IMR-90 (cell line): ENCODE measurements at regions not wholly inside any gene's neighbourhood (a gene's known extent, or its start where the extent isn't known, plus 50 kb on each side); places are given as distances from the start of the nearest gene placed in this dataset.

ENCODE experiments used
- CTCF ChIP-seq: conservative IDR thresholded peaks from 2 replicates; pipeline ENCODE4 v1.5.1; 2012; ENCODE audit warnings: mild to moderate bottlenecking, low read depth, low read length, improper control_type of control experiment
- MXI1 ChIP-seq: IDR thresholded peaks from 2 replicates; pipeline ENCODE4 v1.6.1; 2012; ENCODE audit warnings: low read depth, mild to moderate bottlenecking, low read length, moderate library complexity, borderline replicate concordance
- POLR2A ChIP-seq: IDR thresholded peaks from 2 replicates; pipeline ENCODE4 v1.6.1; 2012; ENCODE audit warnings: mild to moderate bottlenecking, low read depth, low read length
- SMC3 ChIP-seq: fragments of 150-350 bp; IDR thresholded peaks from 2 replicates; pipeline ENCODE4 v1.6.1; 2016; ENCODE audit warnings: low read depth, mild to moderate bottlenecking, antibody characterized with exemption, low read length, moderate library complexity

- no peak for TF ChIP-seq CTCF
- TF ChIP-seq MXI1, result no peak
- TF ChIP-seq POLR2A, result no peak
- no peak for TF ChIP-seq SMC3
Observed at GRCh38 chr5:75891736-75892135, 174.5 kb upstream of the POC5 start.
